NCI-H524 treated with DMSO at 0.1 percent for 48 hours (cell line): ENCODE measurements at regions not wholly inside any gene's neighbourhood (a gene's known extent, or its start where the extent isn't known, plus 50 kb on each side); places are given as distances from the start of the nearest gene placed in this dataset.
"Not testable (repeated sequence)": the region's sequence is repeated elsewhere in the genome, so short reads cannot be mapped to it uniquely, and the experiment has no call there.

ENCODE experiments used
- DNase-seq: peaks from one replicate; lab custom pipeline; 2025; lab: John Stamatoyannopoulos, UW

GRCh38 chr12:131542351-131542750 lies 168.5 kb upstream of the SFSWAP start:
- no peak for DNase-seq

GRCh38 chr12:131543040-131543439 lies 167.8 kb upstream of the SFSWAP start:
- no peak for DNase-seq

DNA sequence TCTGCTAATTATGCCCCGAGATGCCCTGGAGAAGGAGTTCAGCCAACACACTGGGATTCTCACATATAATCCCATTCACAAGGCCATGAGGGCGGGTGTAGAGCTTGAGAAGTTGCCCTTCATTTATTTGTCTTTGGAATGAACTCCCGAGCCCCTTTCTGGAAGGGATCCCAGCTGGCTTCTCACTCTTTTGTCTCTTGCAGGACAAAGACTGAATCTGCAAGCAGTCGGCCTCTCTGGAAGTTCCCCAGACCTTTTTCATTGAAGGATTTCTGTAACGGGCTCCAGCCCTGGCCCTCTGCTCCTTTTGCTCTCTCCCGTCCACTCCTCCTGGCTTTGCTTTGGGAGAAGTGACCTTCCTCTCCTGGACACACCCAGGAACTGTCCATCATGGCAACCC lies 163.3 kb upstream of the SFSWAP start:
- DNase-seq, result no peak

DNA sequence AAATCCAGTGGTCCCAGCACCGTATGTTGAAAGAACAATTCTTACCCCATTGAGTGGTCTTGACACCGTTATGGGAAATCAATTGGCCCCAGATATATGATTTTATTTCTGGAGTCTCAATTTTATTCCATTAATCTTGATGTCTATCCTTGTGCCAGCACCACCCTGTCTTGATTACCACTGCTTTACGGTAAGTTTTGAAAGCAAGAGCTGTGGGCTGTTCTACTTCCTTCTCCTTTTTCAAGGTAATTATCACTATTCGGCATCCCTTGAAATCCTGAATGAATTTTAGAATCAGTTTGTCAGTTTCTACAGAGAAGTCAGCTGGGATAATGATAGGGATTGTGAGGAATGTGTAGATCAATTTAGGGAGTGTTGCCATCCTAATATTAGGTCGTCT lies 160.8 kb upstream of the SFSWAP start:
- no peak for DNase-seq

DNA sequence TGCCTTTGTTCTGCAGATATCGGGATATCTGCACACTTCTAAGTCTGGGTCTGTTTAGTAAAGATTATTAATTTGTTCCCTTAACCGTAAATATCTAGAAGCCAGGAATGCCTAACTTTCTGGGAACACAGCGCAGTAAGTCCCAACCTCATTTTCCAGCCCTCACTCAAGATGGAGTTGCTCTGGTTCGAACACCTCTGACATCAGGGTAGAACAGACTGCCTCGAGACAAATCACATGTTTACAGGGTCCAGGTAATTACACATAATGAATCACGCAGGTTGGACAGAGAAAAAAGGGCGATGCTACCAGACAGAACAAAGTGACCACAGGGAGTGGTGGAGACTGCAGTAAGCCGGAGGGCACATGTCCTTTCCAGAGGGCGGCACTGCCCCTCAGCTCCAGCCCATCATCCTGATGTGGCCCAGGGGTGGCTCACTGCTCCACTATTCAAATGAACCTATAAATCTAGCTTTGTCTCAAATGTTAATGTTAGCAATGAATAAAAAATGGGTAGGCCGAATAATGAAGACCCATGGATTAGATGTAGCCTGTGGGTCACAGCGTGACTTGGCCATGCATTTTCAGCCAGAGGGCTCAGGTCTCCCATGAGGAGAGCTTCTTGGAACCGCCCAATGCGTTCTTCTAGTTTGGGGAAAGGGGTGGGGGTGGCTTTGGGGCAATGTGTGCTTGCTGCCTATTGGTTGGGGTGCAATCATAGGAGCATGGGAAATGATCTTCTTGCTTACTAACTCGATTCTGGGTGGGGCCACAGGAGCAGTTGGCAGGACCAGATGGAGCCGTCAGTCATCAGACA lies 159.0 kb upstream of the SFSWAP start:
- DNase-seq, result no peak

DNA sequence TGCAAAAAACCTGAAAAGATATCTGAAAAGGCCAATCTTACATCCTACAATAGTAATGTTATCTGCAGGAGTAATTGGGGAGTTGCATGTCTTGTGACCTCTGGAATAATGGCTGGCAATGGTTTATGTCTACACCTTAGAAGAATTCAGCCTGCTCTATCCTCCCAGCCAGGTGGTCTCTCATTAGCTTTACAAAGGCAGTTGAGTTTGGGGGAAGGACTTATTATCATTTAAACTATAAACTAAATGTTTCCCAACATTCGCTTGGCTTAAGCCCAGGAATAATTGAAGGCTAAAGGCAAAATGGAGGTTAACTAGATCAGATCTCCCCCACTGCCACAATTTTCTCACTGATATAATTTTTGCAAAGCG lies 158.4 kb upstream of the SFSWAP start:
- DNase-seq, result no peak

DNA sequence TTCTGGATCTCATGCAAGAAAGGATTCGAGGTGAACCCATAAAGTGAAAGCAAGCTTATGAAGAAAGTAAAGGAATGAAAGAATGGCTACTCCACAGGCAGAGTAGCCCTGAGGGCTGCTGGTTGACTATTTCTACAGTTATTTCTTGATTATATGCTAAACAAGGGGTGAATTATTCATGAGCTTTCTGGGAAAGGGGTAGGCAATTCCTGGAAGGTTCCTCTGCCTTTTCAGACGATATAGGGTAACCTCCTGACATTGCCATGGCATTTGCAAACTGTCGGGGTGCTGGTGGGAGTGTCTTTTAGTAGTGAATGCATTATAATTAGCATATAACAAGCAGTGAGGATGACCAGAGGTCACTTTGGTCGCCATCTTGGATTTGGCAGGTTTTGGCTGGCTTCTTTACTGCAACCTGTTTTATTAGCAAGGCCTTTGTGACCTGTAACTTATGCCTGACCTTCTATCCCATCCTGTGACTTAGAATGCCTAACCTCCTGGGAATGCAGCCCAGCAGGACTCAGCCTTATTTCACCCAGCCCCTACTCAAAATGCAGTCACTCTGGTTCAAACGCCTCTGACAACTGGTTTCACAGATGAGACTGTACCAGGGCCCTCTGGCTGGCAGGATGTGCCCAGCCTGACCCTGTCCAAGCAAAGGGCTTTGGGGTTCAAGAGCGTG lies 157.7 kb upstream of the SFSWAP start:
- no peak for DNase-seq

DNA sequence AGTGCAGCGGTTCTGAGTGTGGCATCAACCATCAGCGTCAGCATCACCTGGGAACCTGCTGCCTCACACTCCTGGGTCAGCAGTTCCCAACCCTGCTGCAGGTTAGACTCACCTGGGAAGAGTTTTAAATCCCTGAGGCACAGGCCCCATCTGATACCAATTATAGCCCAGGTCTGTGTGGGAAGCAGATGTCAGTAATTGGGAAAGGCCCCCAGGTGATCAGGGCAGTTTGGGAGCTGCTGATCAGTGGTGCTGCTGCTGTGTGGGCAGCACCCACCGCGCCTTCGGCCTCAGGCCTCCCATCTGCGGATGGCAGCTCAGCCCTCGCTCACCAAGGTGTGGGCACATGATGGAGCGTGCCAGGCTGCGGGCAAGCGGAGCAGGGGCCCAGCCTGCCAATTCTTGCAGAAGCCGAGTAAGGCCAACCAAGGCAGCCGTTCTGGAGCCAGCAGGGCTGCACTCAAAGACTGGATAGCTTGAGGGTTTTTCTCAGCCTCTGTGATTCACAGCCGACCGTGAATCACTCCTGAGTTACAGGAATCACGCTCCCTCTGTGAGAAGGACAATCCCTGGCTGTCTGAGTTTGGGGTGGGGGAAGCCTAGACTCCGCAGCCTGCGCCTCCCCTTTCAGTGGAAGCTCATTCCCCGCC lies 155.6 kb upstream of the SFSWAP start:
- DNase-seq, result no peak

- DNase-seq, result no peak
Observed at GRCh38 chr12:131555866-131556265, 155.0 kb upstream of the SFSWAP start.

DNA sequence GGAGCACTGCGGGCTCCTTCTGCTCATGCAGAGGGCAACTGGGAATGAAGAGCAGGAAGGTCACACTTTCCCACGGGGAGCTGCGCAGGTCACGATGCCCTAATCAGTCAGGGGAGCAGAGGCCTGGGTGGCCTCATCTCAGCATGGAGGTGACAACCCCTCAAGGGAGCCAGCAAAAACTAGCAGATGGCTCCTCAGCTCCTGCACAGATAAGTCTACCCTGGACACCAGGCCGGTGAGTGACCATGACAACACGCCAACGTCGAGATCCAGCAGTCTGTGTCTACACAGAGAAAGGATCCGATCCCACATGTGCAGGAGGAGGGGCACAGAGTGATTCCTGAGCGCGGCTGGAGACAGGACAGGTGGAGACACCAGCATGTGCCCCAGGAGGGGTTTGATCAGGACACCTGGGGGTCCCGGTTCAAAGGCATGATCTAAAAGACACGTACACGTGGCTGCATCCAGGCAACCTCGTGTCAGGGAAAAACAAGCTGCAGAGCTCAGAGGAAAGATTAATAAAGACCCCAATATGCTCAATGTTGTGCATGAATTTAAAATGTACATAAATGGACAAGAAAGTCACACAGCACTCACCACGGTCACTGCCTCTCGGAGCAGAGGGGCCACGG lies 153.7 kb upstream of the SFSWAP start:
- no peak for DNase-seq

DNA sequence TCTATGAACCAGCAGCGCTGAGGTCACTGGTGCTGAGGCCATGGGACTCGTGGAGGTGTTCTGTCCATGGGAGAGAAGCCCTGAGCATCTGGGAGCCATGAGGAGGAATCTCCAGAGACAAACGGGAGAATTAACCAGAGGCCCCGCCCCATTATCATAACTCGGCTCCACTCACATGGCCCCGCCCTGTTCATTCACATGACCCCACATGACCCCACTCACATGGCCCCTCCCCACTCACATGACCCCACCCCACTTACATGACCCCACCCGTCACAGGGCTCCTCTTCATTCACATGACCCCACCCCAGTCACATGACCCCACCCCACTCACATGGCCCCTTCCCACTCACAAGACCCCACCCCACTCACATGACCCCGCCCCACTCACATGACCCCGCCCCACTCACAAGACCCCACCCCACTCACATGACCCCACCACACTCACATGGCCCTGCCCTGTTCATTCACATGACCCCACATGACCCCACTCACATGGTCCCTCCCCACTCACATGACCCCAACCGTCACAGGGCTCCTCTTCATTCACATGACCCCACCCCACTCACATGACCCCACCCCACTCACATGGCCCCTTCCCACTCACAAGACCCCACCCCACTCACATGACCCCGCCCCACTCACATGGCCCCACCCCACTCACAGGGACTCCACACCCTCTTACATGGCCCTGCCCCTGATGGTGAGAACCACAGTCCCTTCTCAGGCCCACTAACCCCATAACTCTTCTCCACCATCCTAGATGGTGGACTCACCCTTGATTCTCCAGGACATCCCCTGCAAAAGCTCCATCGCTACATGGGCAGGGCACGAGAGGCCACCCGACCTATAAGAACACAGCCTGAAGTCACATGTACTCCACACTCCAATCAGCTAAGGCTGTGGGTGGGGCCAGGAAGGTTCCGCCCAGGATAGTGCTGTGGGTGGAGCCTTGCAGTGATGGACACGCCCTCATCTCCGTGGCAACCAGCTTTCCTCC lies 151.1 kb upstream of the SFSWAP start:
- DNase-seq, result no peak

GRCh38 chr12:131561051-131561450 lies 149.8 kb upstream of the SFSWAP start:
- DNase-seq, result no peak

- no peak for DNase-seq
Observed at GRCh38 chr12:131561891-131562684, 148.8 kb upstream of the SFSWAP start.

DNA sequence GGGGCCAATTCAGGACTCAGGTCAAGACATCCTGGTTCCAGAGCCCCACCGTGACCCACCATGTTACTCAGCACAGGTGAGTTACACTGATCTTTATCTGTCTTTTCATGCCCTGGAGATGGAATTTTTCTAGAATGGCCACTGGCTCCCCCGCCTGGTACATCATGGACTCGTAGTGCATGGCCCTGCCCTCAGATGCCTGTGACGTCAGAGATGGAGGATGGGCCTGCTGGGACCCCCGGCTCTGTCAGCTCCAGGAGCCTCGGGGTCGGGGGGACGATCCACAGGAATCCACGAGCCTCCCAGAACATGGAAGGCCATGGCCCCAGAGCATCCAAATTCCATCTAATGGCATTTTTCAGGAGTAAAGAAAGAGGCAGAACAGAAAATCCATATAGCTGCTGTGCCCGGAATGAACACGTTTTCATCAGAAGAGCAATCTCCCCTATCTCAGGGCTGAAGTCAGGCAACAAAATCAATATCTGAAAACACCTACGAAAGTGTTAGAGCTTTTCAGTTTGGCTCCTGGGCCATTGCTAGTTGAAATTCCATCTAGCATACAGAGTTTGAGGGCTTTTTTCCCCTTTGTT lies 146.7 kb upstream of the SFSWAP start:
- not testable (repeated sequence) for DNase-seq

DNA sequence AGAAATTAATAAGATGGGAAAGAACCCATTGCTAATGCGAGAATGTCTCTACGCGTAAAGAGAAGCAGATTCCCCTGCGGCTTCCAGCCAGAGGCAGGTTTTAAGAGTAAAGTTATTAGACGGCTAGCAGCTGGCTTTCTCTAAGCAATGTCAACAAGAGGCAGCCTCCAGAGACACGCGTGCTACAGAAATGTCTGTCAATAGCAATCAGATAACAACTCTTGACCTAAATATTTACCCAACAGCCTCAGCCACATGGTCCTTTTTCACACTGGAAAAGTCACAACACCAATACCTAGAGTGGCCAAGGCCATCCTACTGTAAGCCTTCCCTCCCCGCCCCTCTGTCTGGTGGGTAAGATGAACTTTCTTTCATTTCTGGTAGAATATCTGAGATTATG lies 146.0 kb upstream of the SFSWAP start:
- DNase-seq, result no peak

- DNase-seq, result no peak
Observed at GRCh38 chr12:131565267-131566015, 145.4 kb upstream of the SFSWAP start.

GRCh38 chr12:131568336-131568735 lies 142.6 kb upstream of the SFSWAP start:
- no peak for DNase-seq

DNA sequence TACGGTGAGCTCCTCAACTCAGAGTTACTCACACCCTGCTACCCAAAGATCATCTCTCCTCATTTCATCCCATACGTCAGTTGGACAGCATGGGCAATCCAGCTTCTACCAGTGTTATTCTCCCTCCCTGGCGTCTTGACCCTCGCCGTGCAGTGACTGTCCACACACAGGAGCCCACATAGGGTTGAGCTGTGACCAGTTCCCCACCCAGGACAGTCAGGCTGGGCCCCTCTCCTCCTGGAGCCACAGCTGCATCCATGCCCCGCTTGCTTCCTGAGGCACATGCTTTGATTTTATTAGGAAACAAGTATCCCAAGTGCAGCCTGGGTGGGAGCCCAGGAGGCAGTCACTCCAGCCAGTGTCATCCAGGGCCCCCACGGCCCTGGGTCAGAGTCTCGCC lies 140.3 kb upstream of the SFSWAP start:
- DNase-seq, result no peak

DNA sequence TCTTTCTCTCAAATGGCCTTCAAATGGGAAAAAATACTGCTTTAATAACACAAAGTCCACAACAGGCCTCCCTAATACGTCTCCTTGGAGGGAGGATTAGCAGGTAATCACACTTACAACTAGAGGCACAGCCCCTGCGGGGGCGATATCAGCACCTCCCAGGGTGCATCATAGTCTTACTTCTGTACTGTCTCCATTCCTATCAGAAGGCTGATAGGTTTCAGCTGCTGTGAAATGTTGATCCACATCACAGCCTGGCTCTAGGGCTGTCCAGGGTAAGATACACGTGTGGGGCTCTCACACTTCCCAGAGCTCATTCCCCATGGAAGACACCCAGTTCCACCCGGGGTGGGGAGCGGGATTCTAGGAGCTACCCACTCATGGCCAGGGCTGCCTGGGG lies 139.1 kb upstream of the SFSWAP start:
- no peak for DNase-seq

GRCh38 chr12:131572626-131573025 lies 138.3 kb upstream of the SFSWAP start:
- no peak for DNase-seq
